ENCODE measurements at regions not wholly inside any gene's neighbourhood (a gene's known extent, or its start where the extent isn't known, plus 50 kb on each side); places are given as distances from the start of the nearest gene placed in this dataset.

- DNase-seq (ENCODE audit: extremely low spot score) = peak; percentile 96
- TF ChIP-seq POLR2A (IDR thresholded peaks at IDR 0.05; ENCODE audit: low read depth) = no peak
- no peak for TF ChIP-seq EP300 (IDR thresholded peaks at IDR 0.05)
- TF ChIP-seq CTCF (IDR thresholded peaks at IDR 0.05) = peak; percentile 93 to 96 (median 95)
- peak in 1 of 2 donors; percentile 84 for TF ChIP-seq POLR2AphosphoS5 (IDR thresholded peaks at IDR 0.05)
- Histone ChIP-seq H3K27ac (replicated peaks in 1 of 4) (peak overlapping the region in 2 of 4 donors; percentile 28 to 42), H3K27me3 (no peaks in the 10 kb centered on the region), H3K4me1 (peaks cover 31 to 49% (median 40%) of the 10 kb centered on the region in 4 donors), H3K4me3 (no peak overlapping the region), H3K36me3 (no peaks in the 10 kb centered on the region), H3K9me3 (no peaks in the 10 kb centered on the region)
- 16% methylated on average over 3 of the region's 3 CpGs for WGBS
- intact Hi-C loops (cut with DNase I) = loop anchor here (10.0 kb wide), 1 partner anchor 680 kb away; no protein-coding TSS in a partner anchor
These were observed 217.1 kb upstream of the TPRG1 start for GRCh38 chr3:188954590-188955208.

- Histone ChIP-seq H3K4me3 (no peak overlapping the region), H3K36me3 (no peaks in the 10 kb centered on the region), H3K9me3 (no peaks in the 10 kb centered on the region), H3K27me3 (no peaks in the 10 kb centered on the region), H3K27ac (replicated peaks in 1 of 4) (peak overlapping the region; percentile 2 to 28 (median 14)), H3K4me1 (peaks cover 21 to 36% (median 28%) of the 10 kb centered on the region in 4 donors)
- no peak for TF ChIP-seq POLR2AphosphoS5 (IDR thresholded peaks at IDR 0.05)
- TF ChIP-seq CTCF (IDR thresholded peaks at IDR 0.05) = no peak
- no peak for TF ChIP-seq POLR2A (IDR thresholded peaks at IDR 0.05; ENCODE audit: low read depth)
- no peak for TF ChIP-seq EP300 (IDR thresholded peaks at IDR 0.05)
- WGBS = 74% methylated on average over 4 of the region's 4 CpGs
- intact Hi-C loops (cut with DNase I) = loop anchor here (10.0 kb wide), 1 partner anchor 681 kb away; no protein-coding TSS in a partner anchor
- no peak for DNase-seq (ENCODE audit: extremely low spot score)
These were observed 215.9 kb upstream of the TPRG1 start for GRCh38 chr3:188955919-188956318.

GRCh38 chr3:188956839-188957489, 214.8 kb upstream of the TPRG1 start:
- no peak for DNase-seq (ENCODE audit: extremely low spot score)
- intact Hi-C loops (cut with DNase I) = loop anchor here (10.0 kb wide), 1 partner anchor 682 kb away; no protein-coding TSS in a partner anchor

GRCh38 chr3:188959013-188959412, 212.8 kb upstream of the TPRG1 start:
- Histone ChIP-seq H3K36me3 (no peaks in the 10 kb centered on the region), H3K27ac (replicated peaks in 1 of 4) (no peak overlapping the region), H3K9me3 (no peaks in the 10 kb centered on the region), H3K4me1 (peaks cover 13 to 22% (median 15%) of the 10 kb centered on the region in 4 donors), H3K4me3 (no peak overlapping the region), H3K27me3 (no peaks in the 10 kb centered on the region)
- no peak for DNase-seq (ENCODE audit: extremely low spot score)
- 82% methylated on average over 1 of the region's 1 CpG for WGBS
- intact Hi-C loops (cut with DNase I) = loop anchor here (10.0 kb wide), 1 partner anchor 684 kb away; no protein-coding TSS in a partner anchor
- TF ChIP-seq EP300 (IDR thresholded peaks at IDR 0.05) = no peak
- no peak for TF ChIP-seq POLR2A (IDR thresholded peaks at IDR 0.05; ENCODE audit: low read depth)
- no peak for TF ChIP-seq CTCF (IDR thresholded peaks at IDR 0.05)
- TF ChIP-seq POLR2AphosphoS5 (IDR thresholded peaks at IDR 0.05) = no peak

More at GRCh38 chr3:188956839-188957489, 214.8 kb upstream of the TPRG1 start:
- H3K27ac ChIP-seq (replicated peaks in 1 of 4) = peak overlapping the region in 2 of 4 donors; percentile 2 to 27
- peaks cover 14 to 26% (median 18%) of the 10 kb centered on the region in 4 donors for H3K4me1 ChIP-seq
- WGBS = 40% methylated on average over 8 of the region's 8 CpGs
- H3K9me3 ChIP-seq = no peaks in the 10 kb centered on the region
- TF ChIP-seq POLR2A (IDR thresholded peaks at IDR 0.05; ENCODE audit: low read depth) = no peak
- TF ChIP-seq POLR2AphosphoS5 (IDR thresholded peaks at IDR 0.05) = no peak
- peak; percentile 70 to 82 (median 78) for TF ChIP-seq CTCF (IDR thresholded peaks at IDR 0.05)
- no peaks in the 10 kb centered on the region for H3K36me3 ChIP-seq
- no peaks in the 10 kb centered on the region for H3K27me3 ChIP-seq
- H3K4me3 ChIP-seq = no peak overlapping the region

All from esophagus muscularis mucosa (tissue), 4 donors.